HEK293T (cell line): ENCODE measurements at regions not wholly inside any gene's neighbourhood (a gene's known extent, or its start where the extent isn't known, plus 50 kb on each side); places are given as distances from the start of the nearest gene placed in this dataset.

Experiments
- CTCF ChIA-PET: fragments of 350-600 bp; formaldehyde crosslinking; extraction: SDS; loops from one replicate; lab custom pipeline; 2021; ENCODE audit warnings: antibody characterized with exemption, inconsistent platforms; lab: Yijun Ruan, JAX
- POLR2A ChIA-PET: fragments of 350-600 bp; formaldehyde crosslinking; extraction: SDS; loops from one replicate; lab custom pipeline; 2020; ENCODE audit warnings: antibody characterized with exemption, inconsistent platforms; lab: Yijun Ruan, JAX
- DNase-seq: peaks from one replicate; pipeline ENCODE4 v3.0.0; 2012; ENCODE audit warnings: mixed read lengths; ENCODE audit errors: extremely low spot score
- ARNT ChIP-seq: fragments of 450-650 bp; IDR thresholded peaks from 2 replicates; pipeline ENCODE4 v1.6.1; 2017; ENCODE audit warnings: mild to moderate bottlenecking
- BHLHE40 ChIP-seq: fragments of 450-650 bp; IDR thresholded peaks from 2 replicates; pipeline ENCODE4 v1.6.1; 2016; ENCODE audit warnings: mild to moderate bottlenecking, moderate library complexity, borderline replicate concordance
- CTBP1 ChIP-seq: fragments of 450-650 bp; IDR thresholded peaks from 2 replicates; pipeline ENCODE4 v1.6.1; 2016; ENCODE audit warnings: borderline replicate concordance
- ELF4 ChIP-seq: fragments of 450-650 bp; IDR thresholded peaks from 2 replicates; pipeline ENCODE4 v1.6.1; 2017; ENCODE audit warnings: antibody characterized with exemption
- FOXA1 ChIP-seq: fragments of 450-650 bp; IDR thresholded peaks from 2 replicates; pipeline ENCODE4 v1.6.1; 2016; ENCODE audit warnings: mild to moderate bottlenecking
- FOXK2 ChIP-seq: fragments of 450-650 bp; IDR thresholded peaks from 2 replicates; pipeline ENCODE4 v1.6.1; 2016; ENCODE audit warnings: mild to moderate bottlenecking
- FOXM1 ChIP-seq: fragments of 450-650 bp; IDR thresholded peaks from 2 replicates; pipeline ENCODE4 v1.6.1; 2017; ENCODE audit warnings: mild to moderate bottlenecking, borderline replicate concordance
- HDGF ChIP-seq: fragments of 450-650 bp; IDR thresholded peaks from 2 replicates; pipeline ENCODE4 v1.6.1; 2017; ENCODE audit warnings: antibody characterized with exemption, borderline replicate concordance
- L3MBTL2 ChIP-seq: fragments of 450-650 bp; conservative IDR thresholded peaks from 2 replicates; pipeline ENCODE4 v1.6.1; 2016; ENCODE audit warnings: mild to moderate bottlenecking
- LEF1 ChIP-seq: fragments of 450-650 bp; IDR thresholded peaks from 2 replicates; pipeline ENCODE4 v1.6.1; 2017; ENCODE audit warnings: mild to moderate bottlenecking, borderline replicate concordance
- NFRKB ChIP-seq: fragments of 450-650 bp; IDR thresholded peaks from 2 replicates; pipeline ENCODE4 v1.6.1; 2016; ENCODE audit warnings: mild to moderate bottlenecking, moderate library complexity
- PKNOX1 ChIP-seq: fragments of 450-650 bp; IDR thresholded peaks from 2 replicates; pipeline ENCODE4 v1.6.1; 2016
- SP1 ChIP-seq: fragments of 450-650 bp; IDR thresholded peaks from 2 replicates; pipeline ENCODE4 v1.6.1; 2017
- SUZ12 ChIP-seq: fragments of 450-650 bp; IDR thresholded peaks from 2 replicates; pipeline ENCODE4 v1.6.1; 2016; ENCODE audit warnings: mild to moderate bottlenecking
- TARDBP ChIP-seq: fragments of 450-650 bp; IDR thresholded peaks from 2 replicates; pipeline ENCODE4 v1.6.1; 2016
- ZNF384 ChIP-seq: fragments of 450-650 bp; IDR thresholded peaks from 2 replicates; pipeline ENCODE4 v1.6.1; 2016

DNA sequence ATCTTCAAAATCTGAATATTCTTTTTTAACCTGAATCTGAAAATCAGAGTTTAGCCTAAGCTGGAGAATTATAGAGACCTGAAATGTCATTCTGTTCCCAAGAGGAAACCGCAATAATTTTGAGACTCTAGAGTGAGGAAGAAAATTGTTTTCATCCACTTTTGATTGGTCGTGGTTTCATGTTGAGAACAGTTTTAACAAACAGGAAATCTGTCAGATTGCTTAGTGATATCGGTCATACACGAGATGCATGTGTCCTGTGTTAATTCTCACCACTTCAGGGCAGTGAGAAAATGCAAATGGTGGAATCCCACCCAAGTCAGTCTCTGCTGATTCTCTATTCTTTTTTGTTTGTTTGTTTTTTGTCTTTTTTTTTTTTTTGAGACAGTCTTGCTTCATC, 1498.5 kb upstream of the TMEM132C start:
- no peak for DNase-seq
- ChIA-PET CTCF (no interaction called here), POLR2A (no interaction called here)
- TF ChIP-seq L3MBTL2 (no peak), CTBP1 (no peak), FOXA1 (no peak), ELF4 (no peak), ARNT (no peak), FOXM1 (no peak), LEF1 (no peak), HDGF (no peak), FOXK2 (no peak), BHLHE40 (no peak), TARDBP (no peak), NFRKB (no peak), SUZ12 (no peak), SP1 (no peak), PKNOX1 (no peak), ZNF384 (no peak)

DNA sequence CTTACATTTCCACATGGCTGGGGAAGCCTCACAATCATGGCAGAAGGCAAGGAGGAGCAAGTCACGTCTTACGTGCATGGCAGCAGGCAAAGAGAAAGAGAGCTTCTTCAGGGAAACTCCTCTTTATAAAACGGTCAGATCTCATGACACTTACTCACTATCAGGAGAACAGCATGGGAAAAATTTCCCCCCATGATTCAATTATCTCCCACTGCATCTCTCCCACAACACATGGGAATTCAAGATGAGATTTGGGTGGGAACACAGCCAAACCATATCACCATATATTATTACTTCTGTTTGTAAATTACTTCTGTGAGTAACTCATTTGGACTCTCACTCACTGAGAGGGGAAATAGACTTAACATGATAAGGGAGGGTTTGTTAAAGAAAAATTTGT, 1496.8 kb upstream of the TMEM132C start:
- DNase-seq = no peak
- CTCF ChIA-PET = no interaction called here
- TF ChIP-seq SUZ12 = no peak
- no peak for TF ChIP-seq FOXM1
- no peak for TF ChIP-seq CTBP1
- no peak for TF ChIP-seq BHLHE40
- no peak for TF ChIP-seq NFRKB
- no peak for TF ChIP-seq TARDBP
- no peak for TF ChIP-seq FOXA1
- TF ChIP-seq FOXK2 = no peak
- TF ChIP-seq SP1 = no peak
- no peak for TF ChIP-seq ARNT
- no peak for TF ChIP-seq PKNOX1
- TF ChIP-seq LEF1 = no peak
- TF ChIP-seq ZNF384 = no peak
- TF ChIP-seq L3MBTL2 = no peak
- TF ChIP-seq HDGF = no peak
- no peak for TF ChIP-seq ELF4
- POLR2A ChIA-PET = no interaction called here

DNA sequence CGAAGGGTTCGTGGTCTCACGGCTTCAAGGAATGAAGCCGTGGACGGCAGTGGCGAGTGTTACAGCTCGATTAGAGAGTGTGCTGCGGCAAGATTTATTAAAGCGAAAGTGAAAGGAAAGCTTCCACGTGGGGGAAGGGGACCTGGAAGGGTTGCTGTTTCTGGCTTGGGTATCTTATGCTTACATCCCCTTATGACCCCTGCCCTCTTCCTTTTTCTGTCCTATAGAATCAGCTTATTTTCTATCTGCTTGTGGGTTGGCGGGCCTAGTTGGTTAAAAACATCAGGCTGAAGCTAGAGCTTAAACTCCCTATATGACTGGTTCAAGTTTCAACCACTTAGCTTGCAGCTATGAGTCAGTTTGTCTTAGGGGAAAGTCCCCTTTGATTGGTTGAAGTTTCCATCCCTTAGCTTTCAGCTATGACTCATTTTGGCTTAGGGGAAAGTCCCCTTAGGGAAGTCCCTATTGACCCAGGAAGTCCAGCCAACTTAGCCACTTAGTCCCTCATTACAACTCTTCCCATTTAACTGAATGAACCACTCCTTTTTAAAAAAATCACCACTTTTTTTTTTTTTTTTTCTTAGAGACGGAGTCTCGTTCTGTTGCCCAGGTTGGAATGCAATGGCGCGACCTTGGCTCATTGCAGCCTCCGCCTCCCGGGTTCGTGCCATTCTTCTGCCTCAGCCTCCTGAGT, 1494.7 kb upstream of the TMEM132C start:
- TF ChIP-seq LEF1 (no peak), L3MBTL2 (no peak), CTBP1 (no peak), NFRKB (no peak), ZNF384 (no peak), ARNT (no peak), FOXM1 (no peak), SUZ12 (no peak), BHLHE40 (no peak), PKNOX1 (no peak), HDGF (no peak), ELF4 (no peak), FOXA1 (no peak)
- no peak for DNase-seq
- CTCF ChIA-PET = no interaction called here
- POLR2A ChIA-PET = no interaction called here

- no peak for DNase-seq
- POLR2A ChIA-PET = no interaction called here
- CTCF ChIA-PET = no interaction called here
- no peak for TF ChIP-seq FOXM1
- TF ChIP-seq ZNF384 = no peak
- no peak for TF ChIP-seq ELF4
- no peak for TF ChIP-seq FOXA1
- no peak for TF ChIP-seq CTBP1
- TF ChIP-seq SP1 = no peak
- no peak for TF ChIP-seq L3MBTL2
- no peak for TF ChIP-seq HDGF
- no peak for TF ChIP-seq NFRKB
- TF ChIP-seq LEF1 = no peak
Measured at GRCh38 chr12:126773012-126773411, 1494.0 kb upstream of the TMEM132C start.

DNA sequence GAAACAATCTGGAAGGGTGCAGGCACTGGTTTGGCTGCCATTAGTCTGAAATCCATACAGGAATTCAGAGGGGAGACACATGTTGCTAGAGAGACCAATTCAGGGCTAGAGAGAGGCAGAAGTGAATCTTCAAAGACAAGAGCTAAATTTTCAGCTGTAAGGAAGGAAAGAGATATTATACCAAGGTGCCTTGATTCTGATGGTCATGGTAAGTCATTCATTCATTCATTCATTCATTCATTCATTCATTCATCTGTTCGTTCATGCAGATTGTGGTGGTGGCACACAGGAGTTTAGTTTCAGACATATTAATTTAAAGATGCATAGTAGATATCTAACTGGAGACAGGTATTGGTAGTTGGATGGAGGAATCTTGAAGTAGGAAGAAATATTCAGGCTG, 1493.5 kb upstream of the TMEM132C start:
- POLR2A ChIA-PET = no interaction called here
- no peak for DNase-seq
- CTCF ChIA-PET = no interaction called here
- TF ChIP-seq SUZ12 (no peak), BHLHE40 (no peak), TARDBP (no peak), ARNT (no peak), ELF4 (no peak), ZNF384 (no peak), L3MBTL2 (no peak), NFRKB (no peak), LEF1 (no peak), HDGF (no peak), PKNOX1 (no peak), FOXK2 (no peak), FOXA1 (no peak), FOXM1 (no peak), CTBP1 (no peak), SP1 (no peak)
